ENCODE measurements at regions not wholly inside any gene's neighbourhood (a gene's known extent, or its start where the extent isn't known, plus 50 kb on each side); places are given as distances from the start of the nearest gene placed in this dataset.

DNA sequence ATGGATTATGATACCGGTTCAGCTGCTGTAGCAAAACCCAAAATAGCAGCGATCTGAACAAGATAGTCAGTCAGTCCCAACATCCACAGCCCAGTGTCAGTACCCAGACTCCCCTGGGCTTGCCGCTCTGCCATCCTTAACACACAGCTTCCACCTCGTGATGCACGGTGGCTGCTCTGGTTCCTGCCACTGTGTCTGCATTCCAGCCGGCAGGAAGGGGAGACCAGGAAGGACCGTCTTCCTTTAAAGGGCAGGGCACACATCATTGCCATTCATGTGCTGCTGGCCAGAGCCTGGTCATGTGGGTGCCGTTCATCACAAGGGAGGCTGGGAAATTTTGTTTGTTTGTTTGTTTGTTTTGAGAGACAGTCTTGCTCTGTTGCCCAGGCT, 131.0 kb upstream of the IER5L start:
- no peak for TF ChIP-seq CTCF (conservative IDR thresholded peaks at IDR 0.05; ENCODE audit: low read depth, low read length)
- no peak for TF ChIP-seq EZH2 (IDR thresholded peaks at IDR 0.05; ENCODE audit: borderline replicate concordance, low read depth, low read length, poor library complexity, severe bottlenecking)
- Histone ChIP-seq H3K36me3 (ENCODE audit: insufficient read depth, low read length, poor library complexity, severe bottlenecking) (no peaks in the 10 kb centered on the region), H3K9me3 (ENCODE audit: low read depth, low read length, poor library complexity, severe bottlenecking) (no peaks in the 10 kb centered on the region), H3K27ac (ENCODE audit: low read depth, low read length, poor library complexity, severe bottlenecking) (no peak overlapping the region), H3K4me1 (ENCODE audit: insufficient read depth, low read length, poor library complexity, severe bottlenecking) (no peaks in the 10 kb centered on the region), H3K4me3 (ENCODE audit: low read depth, low read length, poor library complexity, severe bottlenecking) (no peak overlapping the region), H3K27me3 (replicated peaks; ENCODE audit: insufficient read depth, low read depth, low read length, poor library complexity) (no peaks in the 10 kb centered on the region)
- CTCF ChIA-PET = no interaction called here
- BruUV-seq (replicated peaks) = no TSS peak
- intact Hi-C loops (cut with micrococcal nuclease; ENCODE audit: unreplicated experiment) = no loop called here
- no peak for DNase-seq (ENCODE audit: low spot score)
- POLR2A ChIA-PET (ENCODE audit: low non-redundant PET) = no interaction called here

- no TSS peak for BruUV-seq (replicated peaks)
- CTCF ChIA-PET = no interaction called here
- no peak for DNase-seq (ENCODE audit: low spot score)
These were observed 129.3 kb upstream of the IER5L start for GRCh38 chr9:129307227-129307970.

DNA sequence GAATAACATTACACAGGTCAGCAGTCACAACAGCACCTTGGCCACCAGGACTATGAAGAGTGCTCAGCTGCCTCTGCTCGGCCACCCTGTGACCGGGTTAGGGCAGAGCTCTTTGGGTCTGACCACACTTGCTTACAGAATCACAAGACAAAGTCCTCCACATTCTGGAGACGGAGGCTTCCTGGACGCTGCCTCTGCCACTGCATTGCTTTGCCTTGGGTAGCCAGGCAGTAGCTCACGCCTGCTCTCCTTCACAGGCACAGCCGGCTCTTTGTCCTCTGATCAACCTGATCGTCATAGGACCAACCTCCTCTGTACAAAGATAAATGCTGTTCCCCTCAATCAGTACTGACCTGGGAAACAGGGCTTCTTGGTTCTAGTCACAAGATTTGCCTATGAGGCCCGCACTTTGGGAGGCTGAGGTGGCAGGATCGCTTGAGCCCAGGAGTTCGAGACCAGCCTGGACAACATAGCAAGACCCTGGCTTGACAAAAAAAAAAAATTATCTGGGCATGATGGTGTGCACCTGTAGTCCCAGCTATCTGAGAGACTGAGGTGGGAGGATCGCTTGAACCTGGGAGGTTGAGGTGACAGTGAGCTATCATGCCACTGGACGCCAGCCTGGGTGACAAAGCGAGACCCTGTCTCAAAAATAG, 128.4 kb upstream of the IER5L start:
- intact Hi-C loops (cut with micrococcal nuclease; ENCODE audit: unreplicated experiment) = no loop called here
- no peak overlapping the region for H3K4me3 ChIP-seq (ENCODE audit: low read depth, low read length, poor library complexity, severe bottlenecking)
- DNase-seq (ENCODE audit: low spot score) = no peak
- H3K36me3 ChIP-seq (ENCODE audit: insufficient read depth, low read length, poor library complexity, severe bottlenecking) = no peaks in the 10 kb centered on the region
- H3K27me3 ChIP-seq (replicated peaks; ENCODE audit: insufficient read depth, low read depth, low read length, poor library complexity) = no peaks in the 10 kb centered on the region
- H3K9me3 ChIP-seq (ENCODE audit: low read depth, low read length, poor library complexity, severe bottlenecking) = peaks cover 11% of the 10 kb centered on the region
- H3K4me1 ChIP-seq (ENCODE audit: insufficient read depth, low read length, poor library complexity, severe bottlenecking) = no peaks in the 10 kb centered on the region
- H3K27ac ChIP-seq (ENCODE audit: low read depth, low read length, poor library complexity, severe bottlenecking) = no peak overlapping the region
- CTCF ChIA-PET = no interaction called here
- TF ChIP-seq CTCF (conservative IDR thresholded peaks at IDR 0.05; ENCODE audit: low read depth, low read length) (no peak), EZH2 (IDR thresholded peaks at IDR 0.05; ENCODE audit: borderline replicate concordance, low read depth, low read length, poor library complexity, severe bottlenecking) (no peak)
- POLR2A ChIA-PET (ENCODE audit: low non-redundant PET) = no interaction called here
- BruUV-seq (replicated peaks) = no TSS peak

More at GRCh38 chr9:129307227-129307970, 129.3 kb upstream of the IER5L start:
- TF ChIP-seq CTCF (conservative IDR thresholded peaks at IDR 0.05; ENCODE audit: low read depth, low read length) (no peak), EZH2 (IDR thresholded peaks at IDR 0.05; ENCODE audit: borderline replicate concordance, low read depth, low read length, poor library complexity, severe bottlenecking) (no peak)
- Histone ChIP-seq H3K4me3 (ENCODE audit: low read depth, low read length, poor library complexity, severe bottlenecking) (no peak overlapping the region), H3K36me3 (ENCODE audit: insufficient read depth, low read length, poor library complexity, severe bottlenecking) (no peaks in the 10 kb centered on the region), H3K9me3 (ENCODE audit: low read depth, low read length, poor library complexity, severe bottlenecking) (peaks cover 4% of the 10 kb centered on the region), H3K27me3 (replicated peaks; ENCODE audit: insufficient read depth, low read depth, low read length, poor library complexity) (no peaks in the 10 kb centered on the region), H3K27ac (ENCODE audit: low read depth, low read length, poor library complexity, severe bottlenecking) (no peak overlapping the region), H3K4me1 (ENCODE audit: insufficient read depth, low read length, poor library complexity, severe bottlenecking) (no peaks in the 10 kb centered on the region)
- intact Hi-C loops (cut with micrococcal nuclease; ENCODE audit: unreplicated experiment) = no loop called here
- POLR2A ChIA-PET (ENCODE audit: low non-redundant PET) = no interaction called here
